ENCODE measurements at regions not wholly inside any gene's neighbourhood (a gene's known extent, or its start where the extent isn't known, plus 50 kb on each side); places are given as distances from the start of the nearest gene placed in this dataset.

- ATAC-seq = peak in 3 of 4 donors; percentile 52 to 71 (median 63)
- intact Hi-C loops (cut with DNase I) = no loop called here
- no peak overlapping the region for H3K4me3 ChIP-seq
- TF ChIP-seq, protein P1, sequence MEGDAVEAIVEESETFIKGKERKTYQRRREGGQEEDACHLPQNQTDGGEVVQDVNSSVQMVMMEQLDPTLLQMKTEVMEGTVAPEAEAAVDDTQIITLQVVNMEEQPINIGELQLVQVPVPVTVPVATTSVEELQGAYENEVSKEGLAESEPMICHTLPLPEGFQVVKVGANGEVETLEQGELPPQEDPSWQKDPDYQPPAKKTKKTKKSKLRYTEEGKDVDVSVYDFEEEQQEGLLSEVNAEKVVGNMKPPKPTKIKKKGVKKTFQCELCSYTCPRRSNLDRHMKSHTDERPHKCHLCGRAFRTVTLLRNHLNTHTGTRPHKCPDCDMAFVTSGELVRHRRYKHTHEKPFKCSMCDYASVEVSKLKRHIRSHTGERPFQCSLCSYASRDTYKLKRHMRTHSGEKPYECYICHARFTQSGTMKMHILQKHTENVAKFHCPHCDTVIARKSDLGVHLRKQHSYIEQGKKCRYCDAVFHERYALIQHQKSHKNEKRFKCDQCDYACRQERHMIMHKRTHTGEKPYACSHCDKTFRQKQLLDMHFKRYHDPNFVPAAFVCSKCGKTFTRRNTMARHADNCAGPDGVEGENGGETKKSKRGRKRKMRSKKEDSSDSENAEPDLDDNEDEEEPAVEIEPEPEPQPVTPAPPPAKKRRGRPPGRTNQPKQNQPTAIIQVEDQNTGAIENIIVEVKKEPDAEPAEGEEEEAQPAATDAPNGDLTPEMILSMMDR (IDR thresholded peaks at IDR 0.05) = no peak
- no peaks in the 10 kb centered on the region for H3K9me3 ChIP-seq
- 33 to 37% methylated on average over 2 of the region's 2 CpGs for WGBS, 2 donors
- H3K4me1 ChIP-seq = peaks cover 0 to 28% (median 22%) of the 10 kb centered on the region in 3 donors
- no peaks in the 10 kb centered on the region for H3K27me3 ChIP-seq
- no peaks in the 10 kb centered on the region for H3K36me3 ChIP-seq
- no peak for FAIRE-seq
- peak overlapping the region in 1 of 4 donors; percentile 67 for H3K27ac ChIP-seq
- DNase-seq = no peak
Measured at GRCh38 chr13:62631619-62632018, 1216.0 kb upstream of the PCDH20 start.

DNA sequence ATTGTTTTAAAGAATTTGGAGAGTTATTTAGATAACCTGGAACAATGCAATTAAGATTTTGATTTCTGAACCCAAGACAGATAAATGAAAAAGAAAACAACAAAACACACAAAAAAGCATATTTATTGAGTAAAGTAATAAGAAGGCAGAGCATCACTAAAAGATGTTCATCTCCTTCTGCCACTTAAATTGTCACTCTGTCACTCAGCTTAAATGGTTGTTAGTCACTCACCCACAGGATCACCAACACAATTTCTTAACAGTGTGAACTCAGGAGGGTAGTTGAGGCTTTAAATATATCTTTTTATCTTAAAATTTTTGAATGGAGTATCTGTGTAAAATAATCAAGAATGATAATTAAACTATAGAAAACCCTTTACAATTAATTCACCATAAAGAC, 1215.5 kb upstream of the PCDH20 start:
- peak overlapping the region in 1 of 4 donors; percentile 67 for H3K27ac ChIP-seq
- peaks cover 0 to 28% (median 22%) of the 10 kb centered on the region in 3 donors for H3K4me1 ChIP-seq
- H3K36me3 ChIP-seq = no peaks in the 10 kb centered on the region
- TF ChIP-seq, protein P1 (IDR thresholded peaks at IDR 0.05) = no peak
- H3K9me3 ChIP-seq = no peaks in the 10 kb centered on the region
- intact Hi-C loops (cut with DNase I) = no loop called here
- no peaks in the 10 kb centered on the region for H3K27me3 ChIP-seq
- no peak overlapping the region for H3K4me3 ChIP-seq
- FAIRE-seq (no peak), ATAC-seq (no peak), DNase-seq (no peak)

- peak; percentile 93 to 97 (median 94) for ATAC-seq
- TF ChIP-seq, protein P1 (IDR thresholded peaks at IDR 0.05) = no peak
- no peak for FAIRE-seq
- no peak overlapping the region for H3K4me3 ChIP-seq
- H3K4me1 ChIP-seq = peaks cover 0 to 28% (median 22%) of the 10 kb centered on the region in 3 donors
- intact Hi-C loops (cut with DNase I) = no loop called here
- peak in 3 of 6 donors; percentile 65 to 80 (median 65) for DNase-seq
- no peaks in the 10 kb centered on the region for H3K36me3 ChIP-seq
- WGBS, 2 donors = 8 to 10% methylated on average over 3 of the region's 3 CpGs
- peak overlapping the region in 1 of 4 donors; percentile 67 for H3K27ac ChIP-seq
- no peaks in the 10 kb centered on the region for H3K9me3 ChIP-seq
- no peaks in the 10 kb centered on the region for H3K27me3 ChIP-seq
Measured at GRCh38 chr13:62629618-62630017, 1214.0 kb upstream of the PCDH20 start.

- ATAC-seq (no peak), FAIRE-seq (no peak), DNase-seq (peak in 1 of 6 donors; percentile 32)
- H3K4me3 ChIP-seq = no peak overlapping the region
- no peak overlapping the region for H3K27ac ChIP-seq
- TF ChIP-seq, protein P1 (IDR thresholded peaks at IDR 0.05) = no peak
- no peaks in the 10 kb centered on the region for H3K36me3 ChIP-seq
- 95 to 96% methylated on average over 15 of the region's 15 CpGs for WGBS, 2 donors
- H3K27me3 ChIP-seq = no peaks in the 10 kb centered on the region
- intact Hi-C loops (cut with DNase I) = no loop called here
- no peaks in the 10 kb centered on the region for H3K9me3 ChIP-seq
- H3K4me1 ChIP-seq = peaks cover 0 to 27% (median 19%) of the 10 kb centered on the region in 3 donors
Measured at GRCh38 chr13:62627226-62627625, 1211.6 kb upstream of the PCDH20 start.

GRCh38 chr13:62626771-62627170, 1211.1 kb upstream of the PCDH20 start:
- intact Hi-C loops (cut with DNase I) = no loop called here
- FAIRE-seq = no peak

More at GRCh38 chr13:62626771-62627170, 1211.1 kb upstream of the PCDH20 start:
- TF ChIP-seq, protein P1 (IDR thresholded peaks at IDR 0.05) = no peak
- ATAC-seq (no peak), DNase-seq (no peak)
- peaks cover 0 to 22% (median 15%) of the 10 kb centered on the region in 3 donors for H3K4me1 ChIP-seq
- no peak overlapping the region for H3K4me3 ChIP-seq
- H3K9me3 ChIP-seq = no peaks in the 10 kb centered on the region
- H3K27ac ChIP-seq = no peak overlapping the region
- no peaks in the 10 kb centered on the region for H3K36me3 ChIP-seq
- WGBS, 2 donors = 76 to 78% methylated on average over 5 of the region's 5 CpGs
- no peaks in the 10 kb centered on the region for H3K27me3 ChIP-seq

Data from pancreas (tissue), 10 donors.